CD1c-positive myeloid dendritic cell (primary cell): ENCODE measurements at regions not wholly inside any gene's neighbourhood (a gene's known extent, or its start where the extent isn't known, plus 50 kb on each side); places are given as distances from the start of the nearest gene placed in this dataset.
"Not testable (repeated sequence)": the region's sequence is repeated elsewhere in the genome, so short reads cannot be mapped to it uniquely, and the experiment has no call there.

Source experiments
- DNase-seq: peaks from one replicate; pipeline ENCODE4 v3.0.0-alpha.2; 2016; ENCODE audit errors: extremely low spot score

DNA sequence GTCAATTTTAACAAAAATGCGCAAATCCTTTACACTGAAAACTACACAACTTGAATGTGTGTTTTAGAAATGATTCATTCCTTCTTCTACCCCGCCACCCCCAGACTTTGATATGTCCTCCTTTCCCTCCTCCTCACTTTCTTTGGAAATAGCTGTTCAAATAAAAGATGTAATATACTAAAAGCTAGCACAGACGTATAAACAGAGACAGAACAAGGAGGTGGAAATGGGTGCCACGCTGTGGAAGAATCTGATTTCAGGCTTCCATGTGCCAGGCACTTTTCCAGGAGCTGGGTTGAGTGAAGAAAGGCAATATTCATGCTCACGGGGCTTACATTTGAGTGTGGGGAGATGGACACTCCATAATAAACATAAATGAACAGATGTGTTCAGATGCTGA lies 246.6 kb downstream of the ZNF92 start:
- DNase-seq, result not testable (repeated sequence)

DNA sequence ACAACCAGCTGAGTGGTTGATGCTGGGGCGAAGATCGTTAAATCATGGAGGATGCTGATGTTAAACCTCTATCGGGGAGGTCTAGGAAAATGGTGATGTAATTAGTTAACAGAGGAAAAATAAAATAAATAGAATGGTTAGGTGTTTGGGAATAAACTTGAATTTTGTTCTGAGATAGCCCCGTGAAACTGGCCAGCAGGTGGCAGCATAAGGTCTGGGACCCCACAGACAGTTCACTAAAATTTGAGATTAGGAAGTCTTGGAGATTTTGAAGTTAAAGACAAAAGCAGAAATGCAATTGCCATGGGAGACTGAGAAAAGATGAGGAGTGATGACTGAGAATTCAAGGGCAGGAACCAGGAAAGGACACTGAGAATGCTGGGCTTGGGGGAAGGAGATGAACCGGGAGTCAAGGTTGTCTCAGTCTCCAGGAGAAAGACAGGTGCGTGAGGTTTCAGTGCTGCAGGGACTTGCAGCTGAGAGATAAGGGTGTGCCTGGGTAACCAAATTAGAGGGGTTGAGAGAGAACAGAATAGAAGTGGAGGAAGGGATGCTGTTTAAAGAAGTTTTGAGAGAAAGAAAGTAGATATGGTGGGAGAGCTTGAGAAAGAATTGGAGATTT lies 248.0 kb downstream of the ZNF92 start:
- not testable (repeated sequence) for DNase-seq

DNA sequence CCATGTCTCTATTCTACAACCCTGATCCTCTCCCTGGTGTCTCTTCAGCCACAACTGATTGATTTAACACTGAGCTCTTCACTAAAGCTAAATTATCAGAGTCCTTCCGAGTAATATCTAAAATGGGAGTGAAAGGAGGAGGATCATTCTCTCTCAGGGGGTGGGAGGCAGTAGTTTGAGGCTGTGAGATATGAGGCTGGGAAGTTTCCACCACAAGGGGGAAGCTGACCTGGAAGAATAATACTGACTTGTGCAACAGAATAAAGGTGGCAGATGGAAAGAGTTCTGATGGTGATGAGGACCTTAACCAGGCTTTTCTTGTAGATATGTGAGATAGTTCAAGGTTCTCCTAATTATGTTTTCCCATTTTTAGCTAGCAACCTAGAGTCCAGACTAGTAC lies 241.6 kb upstream of the VKORC1L1 start:
- DNase-seq, result not testable (repeated sequence)

DNA sequence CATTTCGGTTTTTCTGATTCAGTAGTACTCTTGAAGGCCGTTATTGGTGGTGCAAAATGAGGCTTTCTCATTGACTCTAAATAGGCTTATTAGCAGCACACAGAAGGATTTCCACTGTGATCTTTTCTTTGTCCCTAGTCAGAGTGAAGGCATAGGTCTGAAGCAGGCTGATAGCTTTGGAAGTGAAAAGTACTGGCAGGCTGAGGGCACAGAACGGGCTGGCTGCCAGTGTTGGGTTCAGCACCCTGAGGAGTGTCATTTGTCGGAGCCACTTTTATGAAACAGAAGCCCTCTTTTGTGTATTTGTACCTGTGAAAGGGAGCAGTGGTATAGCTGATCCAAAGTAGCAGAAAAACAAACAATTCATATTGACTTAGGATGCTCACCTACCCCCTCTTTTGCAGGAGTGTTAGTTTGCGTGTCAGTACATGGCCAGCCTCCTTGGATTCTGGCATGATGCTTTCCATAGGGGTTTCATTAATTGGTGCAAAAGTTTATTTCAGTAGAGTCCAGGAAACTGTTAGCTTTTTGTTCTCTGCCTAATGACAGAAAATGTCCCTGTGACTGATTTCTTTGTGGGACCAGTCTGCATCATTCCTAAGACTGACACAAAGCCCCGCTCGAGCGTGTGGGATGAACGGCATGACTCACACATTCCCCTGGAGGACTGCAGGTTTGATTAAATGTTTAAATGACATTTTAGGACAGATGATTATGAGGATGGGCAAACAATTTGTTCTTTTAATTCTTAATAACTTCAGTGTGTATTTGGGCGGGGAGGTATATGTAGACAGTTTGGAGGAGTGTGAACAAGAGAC lies 239.1 kb upstream of the VKORC1L1 start:
- DNase-seq, result not testable (repeated sequence)

DNA sequence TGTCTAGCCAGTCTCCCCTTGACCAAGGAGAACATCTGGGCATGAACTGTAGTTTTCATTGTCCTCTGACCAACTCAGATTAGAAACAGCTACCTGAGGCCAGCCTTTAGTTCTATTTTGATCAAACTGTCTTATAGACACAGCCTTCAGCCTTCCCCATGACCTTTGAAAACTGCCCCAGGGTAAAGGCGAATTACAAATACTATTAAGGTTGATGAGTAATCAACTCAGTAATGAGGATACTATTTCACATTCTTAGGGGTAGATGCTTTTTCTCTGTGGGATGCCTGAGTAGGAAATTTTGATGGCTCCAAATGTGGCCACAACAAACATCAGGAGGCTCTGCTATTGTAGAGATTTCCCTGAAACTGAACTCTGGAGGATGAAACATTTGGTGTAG lies 234.0 kb upstream of the VKORC1L1 start:
- not testable (repeated sequence) for DNase-seq

DNA sequence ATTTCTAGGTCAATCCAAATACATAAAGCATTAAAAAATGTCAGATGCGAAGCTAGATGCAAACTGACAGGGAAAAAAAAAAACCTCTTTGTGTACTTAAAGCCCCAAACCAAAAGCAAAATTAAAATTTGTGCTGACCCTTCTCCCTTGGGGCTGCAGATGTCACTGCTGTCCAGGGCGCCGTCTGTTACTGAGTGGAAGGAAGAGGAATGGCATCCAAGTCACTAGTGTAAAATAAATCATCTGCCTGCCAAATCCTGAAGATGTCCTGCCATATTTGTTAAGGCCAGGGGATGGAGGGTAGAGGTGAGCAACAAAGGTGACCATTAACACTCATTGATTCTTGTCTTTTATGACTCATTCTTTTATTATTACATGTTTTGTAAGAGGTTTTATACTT lies 233.2 kb upstream of the VKORC1L1 start:
- DNase-seq, result not testable (repeated sequence)

DNA sequence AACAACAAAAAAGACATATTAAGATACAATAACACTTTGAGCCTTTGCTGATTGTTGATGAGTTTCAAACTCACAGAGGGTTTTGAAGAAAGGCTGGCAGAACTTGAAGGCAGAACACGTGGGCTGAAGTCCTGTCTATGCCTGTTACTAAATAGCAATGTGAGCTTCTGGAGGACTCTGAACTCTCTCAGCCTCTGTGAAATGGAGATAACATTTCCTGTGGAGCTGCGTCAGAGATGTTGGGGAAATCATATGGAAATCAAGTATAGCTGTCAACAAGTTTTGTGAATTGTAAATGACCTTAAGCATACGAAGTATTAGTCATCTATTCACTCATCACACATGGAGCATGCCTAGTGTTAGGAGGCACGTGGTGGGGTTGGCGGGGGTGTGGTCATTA lies 229.4 kb upstream of the VKORC1L1 start:
- DNase-seq, result not testable (repeated sequence)

DNA sequence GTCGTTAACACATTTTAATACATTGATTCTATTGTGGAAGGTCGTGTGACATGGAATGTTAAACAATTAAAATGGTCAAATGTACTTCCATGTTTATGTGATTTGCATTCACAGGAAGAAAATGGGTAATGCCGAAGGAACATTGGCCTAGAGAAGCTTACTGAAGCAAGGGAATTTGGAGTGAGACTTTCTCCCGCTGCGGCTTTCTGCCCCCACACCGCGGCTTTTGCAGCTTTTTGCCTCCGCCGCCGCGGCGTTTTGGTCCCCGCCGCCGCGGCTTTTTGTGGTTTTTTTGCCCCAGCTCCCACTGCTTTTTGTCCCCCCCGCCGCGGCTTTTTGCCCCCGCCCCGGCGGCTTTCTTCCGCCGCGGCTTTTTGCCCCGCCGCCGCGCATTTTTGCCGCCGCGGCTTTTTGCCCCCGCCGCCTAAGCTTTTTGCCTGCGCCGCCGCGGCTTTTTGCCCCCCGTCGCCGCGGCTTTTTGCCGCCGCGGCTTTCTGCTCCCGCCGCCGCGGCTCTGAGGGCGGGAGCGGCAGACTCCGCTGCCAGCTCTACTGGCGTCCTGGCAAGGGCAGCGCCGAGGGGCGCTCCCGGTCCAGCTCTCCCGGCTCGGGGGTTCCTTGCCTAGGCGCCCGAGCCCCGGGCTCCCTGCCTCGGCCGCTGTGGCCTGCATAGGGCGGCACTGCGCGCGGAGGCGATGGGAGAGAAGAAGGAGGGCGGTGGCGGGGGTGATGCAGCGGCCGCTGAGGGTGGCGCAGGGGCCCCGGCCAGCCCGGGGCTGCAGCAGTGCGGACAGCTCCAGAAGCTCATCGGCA lies 225.5 kb upstream of the VKORC1L1 start:
- not testable (repeated sequence) for DNase-seq

DNA sequence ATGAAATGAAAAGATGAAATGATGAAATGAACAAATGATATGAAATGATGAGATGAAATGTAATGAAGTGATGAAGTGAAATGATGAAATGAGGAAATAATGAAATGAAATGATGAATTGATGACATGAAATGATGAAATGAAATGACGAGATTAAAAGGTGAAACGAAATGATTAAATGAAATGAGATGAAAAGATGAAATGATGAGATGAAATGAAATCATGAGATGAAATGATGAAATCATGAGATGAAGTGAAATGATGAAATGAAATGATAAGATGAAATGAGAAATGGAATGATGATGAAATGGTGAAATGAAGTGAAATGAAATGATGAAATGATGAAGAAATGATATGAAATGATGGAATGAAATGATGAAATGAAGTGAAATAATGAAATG lies 221.7 kb upstream of the VKORC1L1 start:
- DNase-seq, result not testable (repeated sequence)

DNA sequence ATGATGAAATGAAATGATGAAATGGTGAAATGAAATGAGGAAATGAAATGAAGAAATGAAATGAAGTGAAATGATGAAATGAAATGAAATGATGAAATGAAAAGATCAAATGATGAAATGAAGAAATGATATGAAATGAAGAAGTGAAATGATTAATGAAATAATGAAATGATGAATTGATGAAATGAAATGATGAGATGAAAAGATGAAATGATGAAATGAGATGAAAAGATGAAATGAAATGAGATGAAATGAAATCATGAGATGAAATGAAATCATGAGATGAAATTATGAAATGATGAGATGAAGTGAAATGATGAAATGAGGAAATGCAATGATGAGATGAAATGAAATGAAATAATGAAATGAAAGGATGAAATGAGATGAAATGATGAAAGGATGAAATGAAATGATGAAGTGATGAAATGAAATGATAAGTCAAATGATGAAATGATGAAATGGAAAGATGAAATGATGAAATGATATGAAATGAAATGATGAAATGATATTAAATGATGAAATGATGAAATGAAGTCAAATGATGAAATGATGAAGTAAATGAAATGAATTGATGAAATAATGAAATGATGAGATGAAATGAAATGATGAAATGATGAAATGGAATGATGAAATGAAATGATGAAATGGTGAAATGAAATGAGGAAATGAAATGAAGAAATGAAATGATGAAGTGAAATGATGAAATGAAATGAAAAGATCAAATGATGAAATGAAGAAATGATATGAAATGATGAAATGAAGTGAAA lies 220.9 kb upstream of the VKORC1L1 start:
- DNase-seq, result not testable (repeated sequence)

DNA sequence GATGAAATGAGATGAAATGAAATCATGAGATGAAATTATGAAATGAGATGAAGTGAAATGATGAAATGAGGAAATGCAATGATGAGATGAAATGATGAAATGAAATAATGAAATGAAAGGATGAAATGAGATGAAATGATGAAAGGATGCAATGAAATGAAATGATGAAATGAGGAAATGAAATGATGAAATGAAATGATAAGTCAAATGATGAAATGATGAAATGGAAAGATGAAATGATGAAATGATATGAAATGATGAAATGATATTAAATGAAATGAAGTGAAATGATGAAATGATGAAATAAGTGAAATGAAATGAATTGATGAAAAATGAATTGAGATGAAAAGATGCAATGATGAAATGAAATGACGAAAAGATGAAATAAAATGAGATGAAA lies 220.2 kb upstream of the VKORC1L1 start:
- not testable (repeated sequence) for DNase-seq

DNA sequence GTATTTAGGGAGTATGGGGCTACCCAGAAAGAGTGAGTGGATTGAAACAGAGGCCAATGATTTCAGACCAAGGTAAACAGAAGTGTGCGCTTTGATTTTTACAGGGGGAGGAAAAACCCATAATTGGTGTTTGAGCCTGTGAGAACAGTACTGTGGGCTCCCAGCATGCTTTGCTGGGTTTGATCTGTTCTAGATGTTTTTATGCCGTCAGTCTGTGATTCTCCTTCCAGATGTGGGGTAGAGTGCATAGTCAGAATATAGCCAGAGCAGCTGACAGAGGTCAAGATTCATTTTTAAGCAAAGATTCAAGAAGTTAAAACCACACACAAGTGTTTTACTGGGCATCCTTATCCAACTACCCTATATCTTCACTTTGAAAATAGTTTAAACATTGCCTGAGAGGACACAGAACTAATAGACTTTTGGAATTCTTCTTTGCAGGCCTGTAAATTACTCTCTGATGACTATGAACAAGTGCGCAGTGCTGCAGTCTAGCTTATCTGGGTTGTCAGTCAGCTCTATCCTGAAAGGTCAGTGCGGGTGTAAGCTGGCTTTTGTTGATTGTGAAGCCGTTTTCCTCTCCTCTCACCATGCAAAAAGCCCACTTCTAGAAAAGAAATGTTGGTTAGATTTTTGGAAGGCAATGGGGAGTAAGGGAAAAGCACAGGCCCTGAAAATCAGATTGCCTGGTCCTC lies 216.2 kb upstream of the VKORC1L1 start:
- DNase-seq, result not testable (repeated sequence)

DNA sequence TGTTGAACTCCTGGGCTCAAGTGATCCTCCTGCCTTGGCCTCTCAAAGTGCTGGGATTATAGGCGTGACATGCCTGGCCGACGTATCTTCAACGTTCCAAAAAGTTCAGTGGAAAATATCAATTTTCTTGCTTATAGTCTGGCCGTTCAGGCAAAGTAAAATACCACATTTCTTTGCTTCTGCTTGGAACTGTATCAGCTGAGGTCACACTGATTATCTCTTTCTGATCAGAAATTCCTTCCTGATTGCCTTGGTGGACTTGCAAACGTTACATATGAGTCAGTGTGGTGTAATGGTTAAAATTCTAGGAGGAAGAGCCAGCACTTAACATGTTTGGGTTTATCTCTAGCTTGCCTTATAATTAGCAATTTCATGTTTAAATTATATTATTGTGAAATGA lies 189.5 kb upstream of the VKORC1L1 start:
- DNase-seq, result not testable (repeated sequence)

DNA sequence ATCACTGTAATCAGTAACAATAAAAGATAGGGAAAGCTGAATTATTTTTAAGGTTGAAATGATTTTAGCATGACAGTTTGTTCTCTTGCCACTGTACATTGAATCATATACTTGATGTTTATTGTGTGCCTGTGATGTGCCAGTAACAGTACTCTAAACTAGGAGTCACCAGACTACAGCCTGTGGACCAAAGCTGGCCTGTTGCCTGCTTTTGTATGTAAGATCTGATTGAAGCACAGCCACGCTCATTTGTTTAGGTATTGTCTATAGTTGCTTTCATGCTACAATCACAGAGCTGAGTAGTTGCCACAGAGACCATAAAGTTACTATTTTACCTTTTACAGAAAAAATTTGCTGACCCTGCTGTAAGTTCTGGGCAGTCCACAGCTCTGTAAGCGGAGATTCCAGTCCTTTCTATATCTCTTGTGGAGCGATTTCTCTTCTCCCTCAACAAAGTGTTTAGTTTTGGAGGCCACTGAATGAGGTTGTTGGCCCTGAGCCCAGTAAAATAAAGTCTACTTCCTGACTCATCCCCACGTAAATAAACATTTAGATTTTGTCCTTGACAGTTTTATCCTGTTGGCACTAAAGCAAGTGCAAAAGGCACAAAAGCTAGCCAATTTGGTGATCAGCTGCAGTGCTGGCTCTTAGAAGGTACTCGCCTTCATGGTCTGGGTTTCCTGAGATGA lies 173.7 kb upstream of the VKORC1L1 start:
- DNase-seq, result not testable (repeated sequence)

DNA sequence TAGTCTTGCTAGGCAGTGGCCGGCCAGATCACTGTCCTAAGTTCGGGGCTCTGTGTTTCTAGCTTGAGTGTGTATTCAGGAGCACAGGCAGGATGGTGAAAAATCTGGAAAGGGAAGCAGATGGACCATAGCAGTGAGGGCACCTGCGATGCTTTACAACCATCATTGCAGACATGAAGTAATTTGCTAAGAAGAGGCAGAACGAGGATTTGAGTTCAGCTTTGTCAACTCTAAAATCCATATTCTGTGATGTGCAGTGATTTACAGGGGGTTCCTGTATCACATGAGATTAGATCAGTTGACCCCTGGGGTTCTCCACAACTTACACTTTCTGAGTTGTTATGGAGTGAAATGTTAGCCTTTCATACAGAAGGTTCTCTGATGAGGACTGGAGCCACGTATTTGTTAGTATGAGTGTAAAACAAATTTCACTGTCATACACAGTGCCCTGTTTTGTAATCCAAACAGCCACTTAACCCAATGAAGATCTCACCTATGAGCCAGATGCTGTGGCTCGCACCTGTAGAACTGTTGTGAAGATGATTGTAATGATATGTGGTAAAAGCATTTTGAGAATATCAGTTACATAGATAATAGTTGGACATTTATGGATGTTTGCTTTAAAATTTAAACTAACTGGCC lies 173.0 kb upstream of the VKORC1L1 start:
- not testable (repeated sequence) for DNase-seq

DNA sequence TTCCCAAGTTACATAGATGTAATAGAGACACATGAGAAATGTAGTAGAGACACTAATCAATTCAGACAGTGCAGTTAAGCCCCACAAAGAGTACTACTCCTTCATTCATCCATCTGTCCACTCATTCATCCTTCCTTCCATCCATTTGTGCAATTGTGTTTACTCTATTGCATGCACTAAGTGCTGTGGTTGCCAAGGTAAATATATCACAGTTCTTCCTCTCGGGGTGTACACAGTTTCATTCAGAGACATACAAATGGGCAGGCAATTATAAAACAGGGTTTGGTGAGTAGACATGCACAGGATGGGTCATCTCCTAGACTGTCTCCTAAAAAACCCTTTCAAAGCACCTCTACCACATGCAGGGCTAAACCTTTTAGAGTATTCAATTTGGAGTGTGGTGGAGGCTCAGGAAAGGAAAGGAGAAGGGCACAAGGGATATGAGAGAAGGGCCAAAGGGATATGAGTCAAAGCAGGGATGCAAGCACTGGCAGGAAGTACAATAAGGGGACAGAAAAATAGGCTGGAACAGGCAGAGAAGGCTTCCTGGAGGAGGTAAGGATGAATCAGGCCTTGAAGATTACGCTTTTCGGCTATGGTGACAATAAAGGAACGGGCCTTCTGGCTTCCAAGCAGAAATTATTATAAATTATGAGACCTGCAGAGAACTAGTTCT lies 153.6 kb upstream of the VKORC1L1 start:
- not testable (repeated sequence) for DNase-seq

DNA sequence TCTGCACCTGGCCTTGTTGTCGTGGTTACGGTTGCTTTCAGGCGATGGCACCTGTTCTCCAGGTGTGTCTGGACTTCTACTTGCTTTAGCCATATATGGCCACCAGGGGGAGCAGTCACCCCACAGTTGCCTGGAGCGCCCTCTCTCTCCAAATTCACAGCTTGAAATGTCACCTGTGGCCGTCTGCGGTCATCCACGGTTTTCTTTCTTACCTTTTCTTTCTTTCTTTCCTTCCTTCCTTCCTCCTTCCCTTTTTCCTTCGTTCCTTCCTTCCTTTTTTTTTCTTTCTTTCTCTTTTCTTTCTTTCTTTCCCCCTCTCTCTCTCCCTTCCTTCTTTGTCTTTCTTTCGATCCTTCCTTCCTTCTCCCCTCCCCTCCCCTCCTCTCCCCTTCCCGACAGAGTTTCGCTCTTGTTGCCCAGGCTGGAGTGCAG lies 150.5 kb upstream of the VKORC1L1 start:
- peak; percentile 51 for DNase-seq

DNA sequence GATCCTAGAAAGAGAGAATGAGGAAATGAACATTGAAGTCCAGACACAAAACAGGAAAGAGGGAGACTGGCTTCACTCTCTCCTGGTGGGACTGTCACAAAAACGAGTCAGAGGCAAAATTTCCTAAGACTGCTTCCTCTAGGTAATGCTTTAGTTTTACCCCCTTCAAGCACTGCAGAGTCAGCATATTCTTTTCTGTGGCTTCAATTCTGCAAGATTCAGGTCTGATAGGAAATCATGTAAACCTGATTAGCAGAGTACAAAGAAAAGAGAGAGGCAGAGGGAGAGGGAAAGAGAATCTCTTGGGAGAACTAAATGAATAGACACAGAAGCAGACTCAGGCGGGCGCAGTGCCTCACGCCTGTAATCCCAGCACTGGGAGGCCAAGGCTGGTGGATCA lies 145.7 kb upstream of the VKORC1L1 start:
- not testable (repeated sequence) for DNase-seq

DNA sequence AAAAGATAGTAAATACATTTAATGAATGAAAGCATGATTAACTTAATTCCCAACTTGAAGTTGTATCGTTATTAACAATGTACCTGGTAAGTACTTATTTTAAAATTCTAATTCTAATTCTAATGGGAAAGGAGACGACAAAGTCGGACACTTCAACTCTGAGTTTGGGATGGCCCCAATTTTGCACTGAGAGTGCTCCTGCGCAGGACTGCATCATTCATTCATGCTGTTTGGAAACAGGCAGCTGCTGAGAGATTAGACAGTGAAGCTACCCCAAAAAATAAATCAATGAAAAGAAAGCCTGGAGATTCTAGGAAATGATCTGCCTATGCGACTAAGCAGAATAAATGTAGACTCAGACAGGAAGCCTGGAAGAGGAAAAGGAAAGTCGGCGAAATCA lies 141.7 kb upstream of the VKORC1L1 start:
- DNase-seq, result no peak
